KMS-11 (cell line): ENCODE measurements at regions not wholly inside any gene's neighbourhood (a gene's known extent, or its start where the extent isn't known, plus 50 kb on each side); places are given as distances from the start of the nearest gene placed in this dataset.

Experiments
- H2AFZ ChIP-seq: fragments of 200-600 bp; sonication (generic); 2 replicates; pipeline ENCODE4 v1.6.1; 2016; ENCODE audit warnings: antibody characterized with exemption, mixed run types, low read depth
- H3K27ac ChIP-seq: fragments of 200-600 bp; sonication (generic); 2 replicates; pipeline ENCODE4 v1.6.1; 2016; ENCODE audit warnings: mild to moderate bottlenecking, mixed run types
- H3K27me3 ChIP-seq: fragments of 200-600 bp; sonication (generic); 2 replicates; pipeline ENCODE4 v1.6.1; 2017; ENCODE audit warnings: mild to moderate bottlenecking, low read depth, mixed run types, moderate library complexity; ENCODE audit not compliant: insufficient read depth
- H3K36me3 ChIP-seq: fragments of 200-600 bp; sonication (generic); 2 replicates; pipeline ENCODE4 v1.6.1; 2017; ENCODE audit warnings: mild to moderate bottlenecking, mixed run types; ENCODE audit not compliant: insufficient read depth
- H3K4me1 ChIP-seq: fragments of 200-600 bp; sonication (generic); 2 replicates; pipeline ENCODE4 v1.6.1; 2016; ENCODE audit warnings: mild to moderate bottlenecking, low read depth, mixed run types; ENCODE audit not compliant: poor library complexity, severe bottlenecking
- H3K4me2 ChIP-seq: fragments of 200-600 bp; sonication (generic); 2 replicates; pipeline ENCODE4 v1.7.0; 2016; ENCODE audit warnings: mild to moderate bottlenecking, mixed run types
- H3K4me3 ChIP-seq: fragments of 200-600 bp; sonication (generic); IDR thresholded peaks from 2 replicates; pipeline ENCODE4 v1.6.1; 2017; ENCODE audit warnings: low read depth, low read length, mixed read lengths; ENCODE audit not compliant: insufficient read depth
- H3K79me2 ChIP-seq: fragments of 200-600 bp; sonication (generic); 2 replicates; pipeline ENCODE4 v1.6.1; 2016; ENCODE audit warnings: low read depth, mixed run types; ENCODE audit not compliant: insufficient read depth
- H3K9ac ChIP-seq: fragments of 200-600 bp; sonication (generic); 2 replicates; pipeline ENCODE4 v1.6.1; 2016; ENCODE audit warnings: mild to moderate bottlenecking, mixed run types
- H4K20me1 ChIP-seq: fragments of 200-600 bp; sonication (generic); 2 replicates; pipeline ENCODE4 v1.6.1; 2016; ENCODE audit warnings: mild to moderate bottlenecking, mixed run types; ENCODE audit not compliant: insufficient read depth
- TF ChIP-seq, protein P1 (sequence below): fragments of 200-600 bp; sonication (generic); conservative IDR thresholded peaks from 2 replicates; pipeline ENCODE4 v1.6.1; 2017; ENCODE audit warnings: low read depth, mild to moderate bottlenecking, antibody characterized with exemption, low read length, moderate library complexity, mixed read lengths

DNA sequence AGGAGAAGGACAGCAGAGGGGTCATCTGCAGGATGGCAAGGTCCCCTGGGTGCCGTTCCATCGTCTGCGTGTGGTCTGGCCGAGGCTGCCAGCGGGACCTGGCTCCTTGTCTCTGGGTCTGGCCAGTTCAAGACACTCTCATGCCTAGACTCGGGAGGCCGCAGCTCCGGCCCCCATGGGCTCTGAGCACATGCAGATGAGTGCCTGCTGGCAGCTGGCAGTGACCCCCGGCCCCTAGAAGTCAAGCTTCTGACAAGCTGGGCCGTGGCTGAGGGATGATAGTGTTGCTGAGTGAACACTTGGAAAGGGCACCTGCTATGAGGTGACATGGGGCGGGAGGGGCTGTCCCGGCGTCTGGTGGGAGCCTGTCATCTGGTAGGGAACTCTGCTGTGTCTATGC, 1180.6 kb downstream of the BRD1 start:
- Histone ChIP-seq H3K27me3 (no peaks in the 10 kb centered on the region), H2AFZ (no peak overlapping the region), H3K79me2 (no peaks in the 10 kb centered on the region), H3K4me2 (no peak overlapping the region), H3K27ac (no peak overlapping the region), H3K4me3 (no peak overlapping the region), H3K9ac (no peak overlapping the region), H4K20me1 (no peaks in the 10 kb centered on the region), H3K4me1 (no peaks in the 10 kb centered on the region), H3K36me3 (no peaks in the 10 kb centered on the region)
- TF ChIP-seq, protein P1, sequence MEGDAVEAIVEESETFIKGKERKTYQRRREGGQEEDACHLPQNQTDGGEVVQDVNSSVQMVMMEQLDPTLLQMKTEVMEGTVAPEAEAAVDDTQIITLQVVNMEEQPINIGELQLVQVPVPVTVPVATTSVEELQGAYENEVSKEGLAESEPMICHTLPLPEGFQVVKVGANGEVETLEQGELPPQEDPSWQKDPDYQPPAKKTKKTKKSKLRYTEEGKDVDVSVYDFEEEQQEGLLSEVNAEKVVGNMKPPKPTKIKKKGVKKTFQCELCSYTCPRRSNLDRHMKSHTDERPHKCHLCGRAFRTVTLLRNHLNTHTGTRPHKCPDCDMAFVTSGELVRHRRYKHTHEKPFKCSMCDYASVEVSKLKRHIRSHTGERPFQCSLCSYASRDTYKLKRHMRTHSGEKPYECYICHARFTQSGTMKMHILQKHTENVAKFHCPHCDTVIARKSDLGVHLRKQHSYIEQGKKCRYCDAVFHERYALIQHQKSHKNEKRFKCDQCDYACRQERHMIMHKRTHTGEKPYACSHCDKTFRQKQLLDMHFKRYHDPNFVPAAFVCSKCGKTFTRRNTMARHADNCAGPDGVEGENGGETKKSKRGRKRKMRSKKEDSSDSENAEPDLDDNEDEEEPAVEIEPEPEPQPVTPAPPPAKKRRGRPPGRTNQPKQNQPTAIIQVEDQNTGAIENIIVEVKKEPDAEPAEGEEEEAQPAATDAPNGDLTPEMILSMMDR: no peak

DNA sequence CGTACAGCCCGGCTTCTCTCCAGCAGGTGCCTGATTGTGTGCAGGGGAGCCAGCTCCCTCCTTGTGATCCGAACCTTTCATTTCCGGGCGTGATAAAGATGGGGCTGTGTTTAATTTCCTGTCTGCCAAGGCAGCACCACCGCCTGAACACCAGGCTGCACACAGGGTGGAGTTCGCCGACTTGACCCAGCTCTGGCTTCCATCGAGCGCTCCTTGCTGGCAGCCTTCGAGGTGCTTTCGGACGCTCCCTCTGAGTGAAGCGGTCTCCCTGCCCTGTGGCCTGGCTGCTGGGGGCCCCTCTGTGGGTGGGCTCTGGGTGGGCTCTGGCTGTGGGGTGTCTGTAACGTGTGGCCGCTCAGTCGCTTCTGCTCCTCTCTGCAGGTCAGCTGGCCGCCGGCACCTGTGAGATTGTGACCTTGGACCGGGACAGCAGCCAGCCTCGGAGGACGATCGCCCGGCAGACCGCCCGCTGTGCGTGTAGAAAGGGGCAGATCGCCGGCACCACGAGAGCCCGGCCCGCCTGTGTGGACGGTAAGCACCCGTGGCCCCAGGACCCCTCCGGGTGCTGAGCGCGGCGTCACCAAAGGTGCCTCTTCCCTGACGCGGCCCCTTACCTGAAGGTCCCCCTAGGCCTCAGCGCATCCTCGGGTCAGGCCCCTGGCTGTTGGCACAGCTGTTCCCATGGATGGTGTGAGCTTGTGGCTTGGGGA, 1181.3 kb downstream of the BRD1 start:
- H3K36me3 ChIP-seq: no peaks in the 10 kb centered on the region
- H3K27ac ChIP-seq: no peak overlapping the region
- H3K4me3 ChIP-seq: no peak overlapping the region
- no peak overlapping the region for H3K4me2 ChIP-seq
- H3K4me1 ChIP-seq: no peaks in the 10 kb centered on the region
- no peaks in the 10 kb centered on the region for H4K20me1 ChIP-seq
- no peaks in the 10 kb centered on the region for H3K79me2 ChIP-seq
- H2AFZ ChIP-seq: no peak overlapping the region
- TF ChIP-seq, protein P1: no peak
- no peaks in the 10 kb centered on the region for H3K27me3 ChIP-seq
- no peak overlapping the region for H3K9ac ChIP-seq

DNA sequence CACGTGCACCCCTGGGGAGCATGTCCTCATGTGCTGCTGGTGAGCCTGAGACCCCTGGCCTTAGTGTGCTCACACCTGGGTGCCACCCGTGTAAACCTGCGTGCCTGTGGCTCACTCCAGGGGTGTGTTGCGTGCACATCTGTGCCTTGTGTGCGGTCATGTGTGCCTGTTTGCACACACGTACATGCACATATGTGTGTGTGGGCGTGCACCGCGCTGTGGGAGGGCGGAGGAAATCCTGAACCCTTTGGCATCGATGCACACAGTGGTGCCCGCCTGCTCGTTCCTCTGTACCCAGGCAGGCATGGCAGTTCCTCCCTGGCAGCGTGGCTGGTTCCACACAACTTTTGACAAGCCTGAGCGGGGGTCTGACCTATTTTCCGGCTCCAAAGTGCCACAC, 1181.9 kb downstream of the BRD1 start:
- H2AFZ ChIP-seq: no peak overlapping the region
- no peak overlapping the region for H3K4me2 ChIP-seq
- H3K4me3 ChIP-seq: no peak overlapping the region
- no peaks in the 10 kb centered on the region for H3K36me3 ChIP-seq
- H3K4me1 ChIP-seq: no peaks in the 10 kb centered on the region
- no peaks in the 10 kb centered on the region for H3K27me3 ChIP-seq
- no peak overlapping the region for H3K9ac ChIP-seq
- no peaks in the 10 kb centered on the region for H3K79me2 ChIP-seq
- TF ChIP-seq, protein P1: no peak
- H3K27ac ChIP-seq: no peak overlapping the region
- no peaks in the 10 kb centered on the region for H4K20me1 ChIP-seq

DNA sequence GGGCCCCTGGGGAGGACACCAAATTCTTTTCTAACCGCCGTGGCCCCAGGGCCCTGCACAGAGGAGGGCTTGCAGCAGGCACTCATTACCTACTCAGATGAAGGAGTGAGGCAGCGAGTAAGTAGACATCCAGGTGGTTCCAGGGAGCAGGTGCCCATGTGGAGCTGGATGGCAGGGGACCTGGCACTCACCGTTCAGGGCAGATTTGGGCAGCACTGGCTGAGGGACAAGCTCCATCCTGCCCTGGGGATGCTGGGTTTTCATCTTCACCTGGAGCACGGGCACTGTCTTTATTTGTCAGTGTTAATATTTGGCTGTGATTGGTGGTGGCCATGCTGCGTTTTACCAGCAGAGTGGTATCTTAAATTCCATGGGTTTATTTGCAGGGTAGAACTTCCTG, 1182.7 kb downstream of the BRD1 start:
- Histone ChIP-seq H3K27ac (no peak overlapping the region), H3K4me3 (no peak overlapping the region), H3K79me2 (no peaks in the 10 kb centered on the region), H3K4me1 (no peaks in the 10 kb centered on the region), H3K36me3 (no peaks in the 10 kb centered on the region), H4K20me1 (no peaks in the 10 kb centered on the region), H3K9ac (no peak overlapping the region), H3K27me3 (no peaks in the 10 kb centered on the region), H3K4me2 (no peak overlapping the region), H2AFZ (no peak overlapping the region)
- TF ChIP-seq, protein P1: no peak
